HPDE6-E6E7 (cell line): ENCODE measurements at regions not wholly inside any gene's neighbourhood (a gene's known extent, or its start where the extent isn't known, plus 50 kb on each side); places are given as distances from the start of the nearest gene placed in this dataset.
"Not testable (repeated sequence)": the region's sequence is repeated elsewhere in the genome, so short reads cannot be mapped to it uniquely, and the experiment has no call there.

Experiments used
- DNase-seq: peaks from one replicate; pipeline ENCODE4 v3.0.0; 2011; ENCODE audit warnings: missing footprints; ENCODE audit errors: extremely low spot score

DNA sequence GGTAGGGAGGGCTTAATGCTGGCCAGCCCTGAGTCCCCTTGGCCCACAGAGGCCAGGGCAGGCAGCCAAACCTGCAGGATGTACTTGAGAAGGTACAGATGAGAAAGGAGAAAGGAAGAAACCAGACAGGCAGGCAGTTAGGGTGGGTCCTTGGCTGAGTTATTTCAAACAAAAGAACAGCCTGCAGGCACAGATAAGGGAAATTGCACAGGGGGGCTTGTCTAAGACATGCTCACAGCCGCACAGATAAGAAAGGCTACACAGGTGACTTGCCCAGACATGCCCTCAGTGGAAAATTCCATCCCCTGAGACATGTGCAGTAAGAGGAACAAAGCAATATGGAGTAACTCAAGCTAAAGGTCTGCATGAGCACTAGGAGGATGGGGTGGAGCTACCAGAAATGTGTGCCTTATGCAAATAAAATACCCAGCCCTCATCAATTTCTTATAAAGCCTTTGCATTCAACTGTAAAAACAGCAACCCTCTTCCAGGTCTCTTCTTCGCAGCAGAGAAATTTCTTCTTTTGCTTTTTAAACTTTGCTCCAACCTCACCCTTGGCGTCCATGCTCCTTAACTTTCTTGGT, 158.2 kb upstream of the RGS6 start:
- DNase-seq = no peak

DNA sequence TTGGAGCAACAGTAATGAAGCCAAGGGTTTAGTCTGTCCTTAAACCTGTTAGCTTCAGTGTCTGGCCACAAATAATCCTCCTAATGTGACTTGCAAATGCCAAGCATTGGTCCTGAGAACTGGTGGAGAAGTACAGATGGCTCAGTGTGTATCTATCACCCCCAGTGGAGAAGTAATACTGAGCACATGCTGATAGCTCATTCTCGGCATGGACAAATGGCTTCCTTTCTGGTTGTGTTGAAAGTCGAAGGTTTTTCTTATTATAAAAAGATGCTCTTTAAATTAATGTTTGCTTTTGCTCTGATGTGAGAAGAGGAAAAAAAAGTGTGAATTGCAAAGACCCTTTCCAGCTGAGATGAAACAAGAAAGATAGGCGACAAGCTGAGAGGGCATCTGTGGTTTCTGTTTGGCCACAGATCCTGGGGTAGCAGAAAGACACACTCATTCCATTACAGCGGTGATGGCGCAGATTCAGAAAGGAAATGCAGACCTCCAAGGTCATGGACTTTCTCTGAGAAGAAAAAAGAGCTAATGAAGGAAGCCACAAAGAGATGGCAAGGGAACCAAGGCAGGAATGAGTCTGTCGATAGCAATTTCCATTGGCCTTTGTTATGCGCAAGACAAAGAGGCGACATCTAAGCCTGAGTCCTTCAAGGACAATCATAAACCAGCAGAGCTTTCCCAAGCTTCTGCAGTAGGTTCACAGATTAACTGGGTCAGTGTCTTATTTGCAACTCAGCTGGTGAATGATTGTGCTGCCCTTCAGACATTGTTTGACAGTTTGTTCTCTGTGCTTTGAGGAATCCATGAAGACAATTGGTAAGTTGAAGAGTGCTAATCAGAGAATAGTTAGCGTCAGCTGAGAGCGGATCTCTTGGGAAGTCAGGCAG, 155.5 kb upstream of the RGS6 start:
- DNase-seq = no peak

DNA sequence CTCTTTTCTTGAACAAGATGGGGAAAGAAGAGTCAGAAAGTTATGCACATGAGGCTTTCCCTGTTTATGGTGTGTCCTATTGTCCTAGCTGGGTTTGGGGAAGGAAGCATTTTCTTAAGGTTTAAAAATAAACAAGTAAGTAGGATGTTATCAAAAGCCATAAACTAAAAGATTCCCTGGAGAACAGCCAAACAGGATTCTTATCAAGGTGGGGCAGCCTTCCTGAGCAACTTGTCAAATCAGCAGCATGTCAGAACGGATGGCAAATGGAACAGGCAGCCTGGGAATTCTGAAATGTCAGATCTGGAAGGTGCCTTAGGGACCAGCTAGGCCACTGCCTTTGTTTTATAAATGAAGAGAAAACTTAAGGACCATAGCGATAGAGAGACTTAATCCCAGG, 152.2 kb upstream of the RGS6 start:
- DNase-seq = no peak

DNA sequence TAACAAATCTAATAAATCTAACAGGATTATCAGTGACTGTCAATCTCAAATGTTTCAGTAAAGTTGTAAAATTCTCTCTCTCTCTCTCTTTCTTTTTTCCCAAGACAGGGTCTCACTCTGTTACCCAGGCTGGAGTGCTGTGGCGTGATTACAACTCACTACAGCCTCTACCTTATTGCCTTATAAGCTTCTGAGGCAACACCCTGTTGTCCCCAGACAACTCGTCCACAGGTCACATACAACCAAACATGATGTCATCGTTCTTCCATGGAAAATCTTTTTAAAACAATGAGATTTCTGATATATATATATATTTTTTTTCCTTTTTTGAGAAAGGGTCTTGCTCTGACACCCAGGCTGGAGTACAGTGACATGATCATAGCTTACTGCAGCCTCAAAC, 151.4 kb upstream of the RGS6 start:
- DNase-seq = no peak

DNA sequence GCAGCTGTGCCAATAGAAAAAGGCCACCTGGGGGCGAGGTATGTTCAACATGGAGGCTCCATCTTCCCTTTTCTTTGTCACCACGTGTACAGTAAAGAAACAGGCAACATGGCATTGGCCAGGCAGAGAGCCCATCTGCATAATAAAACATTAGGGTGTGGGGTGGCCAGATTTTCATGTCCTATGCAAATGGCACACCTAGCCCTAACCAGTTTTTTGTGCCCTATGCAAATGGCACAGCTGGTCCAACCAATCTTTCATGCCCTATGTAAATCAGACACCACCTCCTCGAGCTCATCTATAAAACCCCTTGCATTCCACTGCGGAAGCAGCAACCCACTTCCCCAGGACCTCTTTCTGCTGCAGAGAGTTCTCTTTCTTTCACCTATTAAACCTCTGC, 149.1 kb upstream of the RGS6 start:
- DNase-seq = no peak

DNA sequence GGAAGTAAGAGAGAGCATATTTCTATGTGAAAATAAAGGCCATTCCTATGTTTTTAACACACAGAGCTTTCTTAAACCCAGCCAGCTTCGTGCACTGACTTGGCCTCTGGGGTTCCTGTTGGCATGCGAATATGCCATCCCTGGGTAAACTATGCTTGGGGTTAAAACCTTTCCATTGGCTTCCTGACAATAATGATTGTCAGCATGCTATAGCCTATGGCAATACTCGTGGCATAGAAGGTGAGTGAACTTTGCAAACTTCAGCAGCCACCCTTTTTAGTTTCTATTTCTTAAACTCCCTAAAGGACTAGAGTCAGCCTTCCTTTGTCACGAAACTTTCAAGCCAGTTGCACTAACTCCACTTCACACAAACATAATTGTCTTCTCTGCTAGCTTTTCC, 148.4 kb upstream of the RGS6 start:
- no peak for DNase-seq

DNA sequence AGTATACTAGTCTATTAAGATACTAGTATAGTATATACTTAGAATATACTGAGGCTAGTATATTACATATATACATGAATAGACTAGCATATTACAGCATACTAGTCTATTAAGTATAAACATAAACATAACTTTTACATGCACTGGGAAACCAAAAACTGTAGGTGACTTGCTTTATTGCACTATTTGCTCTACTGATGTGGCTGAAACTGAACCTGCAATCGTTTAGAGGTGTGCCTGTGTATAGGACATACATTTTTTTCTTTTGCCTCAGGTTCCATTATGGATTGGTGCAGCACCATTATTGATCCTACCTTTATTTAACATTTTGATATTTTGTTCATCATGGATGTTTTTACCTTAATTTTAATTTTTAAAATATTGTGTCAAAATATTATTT, 143.2 kb upstream of the RGS6 start:
- DNase-seq = no peak

DNA sequence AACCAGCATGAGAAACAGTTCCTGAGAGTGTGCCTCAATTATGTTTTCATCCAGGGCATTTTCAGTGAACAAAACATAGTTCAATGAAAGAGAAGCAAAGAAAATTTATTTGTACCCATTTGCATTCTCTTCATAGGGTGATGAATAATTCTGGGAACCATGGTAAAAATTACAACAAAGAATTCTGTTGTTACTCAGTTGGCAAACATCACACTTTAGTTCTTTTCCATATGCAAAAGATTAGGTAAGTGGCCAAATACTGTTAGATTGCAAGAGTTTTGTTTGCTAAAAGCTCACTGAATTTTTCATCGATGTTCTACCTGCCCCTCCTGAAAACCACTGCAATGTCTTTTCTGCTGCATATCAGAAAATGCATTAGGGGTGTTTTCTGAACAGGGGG, 132.4 kb upstream of the RGS6 start:
- DNase-seq = no peak

DNA sequence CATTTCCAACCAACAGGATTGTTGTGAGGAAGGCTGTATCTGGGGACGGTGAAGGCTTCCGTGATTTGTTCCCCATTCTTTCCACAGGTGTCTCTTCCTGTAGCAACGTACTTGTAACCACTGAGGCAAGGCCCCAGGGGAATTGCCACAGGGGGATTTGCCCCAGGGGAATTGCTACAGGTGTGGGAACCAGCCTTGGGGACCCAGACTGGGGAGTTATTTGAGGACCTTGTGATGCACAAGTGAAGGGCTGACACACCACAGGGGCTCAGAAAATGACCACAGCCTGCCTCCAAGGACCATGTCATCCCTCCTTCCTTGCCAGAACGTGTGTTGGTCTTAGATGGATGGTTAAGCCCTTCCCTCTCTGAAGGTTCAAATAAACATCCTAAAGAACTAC, 131.4 kb upstream of the RGS6 start:
- DNase-seq = no peak

DNA sequence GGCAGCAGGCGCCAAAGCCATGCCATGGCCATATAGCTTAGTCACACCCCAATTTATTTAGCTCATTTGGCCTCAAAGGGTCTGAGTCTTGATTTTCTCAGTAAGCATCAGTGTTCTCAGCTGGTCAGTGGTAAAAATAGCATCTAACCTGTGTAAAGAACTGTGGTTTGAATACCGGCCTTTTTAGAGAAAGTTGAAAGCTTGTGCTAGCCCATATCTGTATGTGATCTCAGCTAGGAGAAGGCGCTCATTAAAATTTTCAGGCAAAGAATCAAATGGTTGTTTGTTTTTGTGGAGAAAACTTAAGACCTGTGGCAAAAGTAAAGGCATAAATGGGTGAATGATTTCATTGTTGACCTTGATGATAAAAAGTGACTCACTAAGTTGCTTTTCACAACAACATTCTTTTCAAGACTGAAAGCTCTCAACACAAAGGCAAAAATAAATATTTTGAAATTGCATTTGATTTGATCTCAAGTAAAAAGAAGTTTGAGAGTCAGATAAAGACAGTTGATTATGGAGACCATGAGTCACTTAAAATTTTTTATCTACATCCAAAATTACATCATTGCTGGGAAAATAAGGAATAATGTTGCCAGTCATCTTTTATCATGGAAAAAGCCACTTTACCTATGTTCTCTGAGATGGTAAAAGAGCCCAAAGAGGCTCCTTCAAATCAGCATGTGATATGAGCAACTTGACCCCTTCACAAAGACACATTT, 128.5 kb upstream of the RGS6 start:
- DNase-seq = no peak

DNA sequence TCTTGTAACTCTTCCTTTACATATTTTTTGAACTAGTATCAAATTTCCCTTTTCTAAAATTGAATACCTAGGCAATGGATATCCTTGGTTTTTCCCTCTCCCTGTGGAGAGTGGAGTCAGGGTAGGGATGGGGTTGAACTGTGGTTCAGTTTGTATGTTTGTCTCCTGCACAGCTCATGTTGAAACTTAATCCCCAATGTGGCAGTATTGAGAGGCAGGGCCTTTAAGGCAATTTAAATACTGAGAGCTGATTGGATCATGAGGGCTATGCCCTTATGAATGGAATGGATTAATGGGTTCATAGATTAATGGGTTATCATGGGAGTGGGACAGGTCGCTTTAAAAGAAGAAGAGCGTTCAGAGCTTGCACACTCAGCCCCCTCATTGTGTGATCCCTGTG, 127.2 kb upstream of the RGS6 start:
- no peak for DNase-seq

DNA sequence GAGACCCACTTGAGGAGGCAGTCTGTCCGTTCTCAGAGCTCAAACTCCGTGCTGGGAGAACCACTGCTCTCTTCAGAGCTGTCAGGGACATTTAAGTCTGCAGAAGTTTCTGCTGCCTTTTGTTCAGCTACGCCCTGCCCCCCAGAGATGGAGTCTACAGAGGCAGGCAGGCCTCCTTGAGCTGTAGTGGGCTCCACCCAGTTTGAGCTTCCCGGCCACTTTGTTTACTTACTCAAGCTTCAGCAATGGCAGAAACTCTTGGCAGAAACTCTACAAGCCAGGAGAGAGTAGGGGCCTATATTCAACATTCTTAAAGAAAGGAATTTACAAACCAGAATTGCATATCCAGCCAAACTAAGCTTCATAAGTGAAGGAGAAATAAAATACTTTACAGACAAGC, 125.2 kb upstream of the RGS6 start:
- DNase-seq = not testable (repeated sequence)

DNA sequence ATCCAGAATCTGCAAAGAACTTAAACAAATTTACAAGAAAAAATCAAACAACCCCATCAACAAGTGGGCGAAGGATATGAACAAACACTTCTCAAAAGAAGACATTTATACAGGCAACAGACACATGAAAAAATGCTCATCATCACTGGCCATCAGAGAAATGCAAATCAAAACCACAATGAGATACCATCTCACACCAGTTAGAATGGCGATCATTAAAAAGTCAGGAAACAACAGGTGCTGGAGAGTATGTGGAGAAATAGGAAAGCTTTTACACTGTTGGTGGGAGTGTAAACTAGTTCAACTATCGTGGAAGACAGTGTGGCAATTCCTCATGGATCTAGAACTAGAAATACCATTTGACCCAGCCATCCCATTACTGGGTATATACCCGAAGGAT, 121.4 kb upstream of the RGS6 start:
- not testable (repeated sequence) for DNase-seq

DNA sequence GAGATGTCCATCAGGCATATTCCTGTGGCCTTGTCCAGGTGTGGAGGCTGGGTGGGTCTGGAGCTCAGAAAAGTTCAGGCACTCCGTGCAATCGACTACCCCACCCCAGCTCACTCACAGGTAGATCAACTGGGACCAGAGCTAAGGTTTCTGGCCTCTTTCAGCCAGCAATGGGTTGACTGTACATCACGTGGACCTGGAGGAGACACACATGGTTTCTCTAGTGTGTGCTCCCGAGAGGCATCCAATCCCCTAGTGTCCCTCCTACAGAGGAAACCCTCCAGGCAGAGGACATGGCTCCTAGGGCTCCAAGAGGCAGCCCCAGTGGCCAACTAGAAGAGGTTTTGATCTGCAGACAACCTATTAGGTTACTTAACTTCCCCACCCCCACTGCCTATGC, 119.5 kb upstream of the RGS6 start:
- no peak for DNase-seq

DNA sequence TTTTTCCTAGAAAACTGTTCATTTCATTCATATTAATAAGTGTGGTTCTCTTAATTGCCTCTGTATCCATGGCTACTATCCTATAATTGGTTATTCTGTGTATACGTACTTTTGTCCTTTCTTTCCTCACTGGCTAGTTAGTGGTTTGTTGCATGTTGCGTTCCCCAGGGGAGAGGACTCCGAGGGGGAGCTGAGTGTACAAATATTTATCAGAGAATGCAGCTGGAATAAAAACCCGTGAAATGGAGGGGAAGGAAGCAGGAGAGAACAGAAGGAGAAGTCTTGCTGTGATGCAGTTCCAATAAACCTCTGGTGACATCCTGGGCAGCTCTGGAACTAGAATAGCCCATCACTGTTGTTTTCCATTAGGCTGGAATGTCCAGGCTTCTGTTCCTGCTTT, 117.1 kb upstream of the RGS6 start:
- no peak for DNase-seq

DNA sequence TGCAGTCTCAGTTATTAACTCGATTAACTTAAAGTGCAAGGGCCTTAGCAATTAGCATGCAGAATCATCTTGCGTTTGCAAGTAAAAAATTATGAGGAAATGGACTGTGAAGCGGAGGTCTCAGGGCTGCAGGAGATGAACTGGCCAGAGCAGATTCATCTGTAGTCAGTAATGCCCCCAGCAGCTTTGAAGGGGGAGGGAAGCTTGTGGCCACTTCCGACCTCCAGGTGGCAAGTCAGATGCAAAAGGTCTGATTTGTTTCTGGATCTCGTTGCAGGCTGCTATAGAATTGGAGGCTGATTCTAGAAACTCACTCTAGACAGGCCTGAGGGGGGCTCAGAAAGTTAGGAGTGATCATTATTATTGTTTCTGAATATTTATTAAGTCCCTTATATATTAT, 107.4 kb upstream of the RGS6 start:
- DNase-seq = no peak

DNA sequence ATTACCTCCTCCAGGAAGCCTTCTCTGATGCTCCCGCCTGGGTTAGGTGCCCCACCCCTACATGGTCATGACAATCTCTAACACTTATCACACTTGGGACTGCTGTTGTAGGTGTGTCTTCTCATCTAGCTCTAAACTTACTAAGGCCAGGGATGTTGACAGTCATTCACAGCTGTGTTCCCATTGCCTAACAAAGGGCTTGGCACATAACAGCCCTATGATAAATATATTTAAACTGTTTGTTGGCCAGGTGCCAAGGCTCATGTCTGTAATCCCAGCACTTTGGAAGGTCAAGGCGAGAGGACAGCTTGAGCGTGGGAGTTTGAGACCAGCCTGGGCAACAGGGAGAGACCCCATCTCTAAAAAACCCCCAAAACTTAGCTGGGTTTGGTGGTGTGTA, 98.8 kb upstream of the RGS6 start:
- no peak for DNase-seq

DNA sequence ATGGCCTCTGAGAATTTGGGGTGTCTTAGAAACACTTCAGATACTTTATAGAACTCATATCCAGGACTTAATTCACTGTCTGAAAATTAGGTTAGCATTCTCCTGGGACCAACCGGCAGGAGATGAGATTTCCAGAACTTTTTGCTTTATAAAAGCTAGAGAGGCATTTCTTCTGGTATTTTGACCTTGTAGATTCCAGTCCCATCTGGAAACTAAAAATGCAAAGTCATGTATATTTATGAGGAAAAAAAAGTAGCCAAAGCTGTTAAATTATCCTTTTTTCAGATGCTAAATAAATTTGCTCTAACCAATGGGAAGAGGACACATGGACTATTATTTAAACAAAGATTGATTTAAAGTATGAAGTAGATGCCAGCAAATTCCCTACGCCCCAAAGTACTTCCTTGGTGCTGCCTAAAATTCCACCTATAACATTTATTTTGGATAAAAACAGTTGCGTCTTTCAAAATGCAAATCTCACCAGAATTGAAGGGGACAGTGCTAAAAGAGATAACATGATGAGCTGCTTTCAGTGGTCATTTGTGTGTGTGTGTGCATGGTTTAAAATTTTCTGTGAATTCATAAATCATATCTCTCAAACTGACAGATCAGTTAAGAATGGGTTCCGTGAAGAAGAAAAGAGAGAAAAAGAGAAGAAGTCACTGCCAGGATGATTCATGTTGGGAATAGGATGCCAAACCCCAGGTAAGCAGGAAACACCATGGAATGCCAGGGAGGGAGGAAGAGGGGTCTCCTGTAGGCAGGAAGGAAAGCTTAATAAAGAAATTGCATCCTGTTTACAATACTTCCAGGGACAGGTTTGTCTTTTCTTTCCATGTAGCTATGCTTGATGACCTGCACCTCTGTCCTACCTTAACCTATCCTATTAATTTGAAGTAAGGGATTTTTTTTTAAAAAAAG, 97.7 kb upstream of the RGS6 start:
- no peak for DNase-seq

DNA sequence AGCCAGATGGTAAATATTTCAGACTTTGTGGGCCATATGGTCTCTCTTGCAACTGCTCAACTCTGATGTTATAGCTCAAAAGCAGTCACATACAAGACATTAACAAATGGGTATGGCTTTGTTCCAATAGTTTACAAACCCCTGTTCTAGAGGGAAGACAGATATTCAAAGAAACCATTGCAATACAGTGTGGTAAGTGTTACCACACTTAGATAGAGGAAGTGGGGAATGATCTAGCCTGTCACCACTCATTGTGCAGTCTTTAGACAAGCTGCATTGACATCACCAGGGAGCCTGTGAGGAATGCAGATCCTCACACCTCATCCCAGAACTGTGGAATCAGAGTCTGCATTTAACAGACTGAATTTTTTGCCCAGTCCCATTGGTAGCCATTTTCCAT, 80.0 kb upstream of the RGS6 start:
- DNase-seq = no peak

DNA sequence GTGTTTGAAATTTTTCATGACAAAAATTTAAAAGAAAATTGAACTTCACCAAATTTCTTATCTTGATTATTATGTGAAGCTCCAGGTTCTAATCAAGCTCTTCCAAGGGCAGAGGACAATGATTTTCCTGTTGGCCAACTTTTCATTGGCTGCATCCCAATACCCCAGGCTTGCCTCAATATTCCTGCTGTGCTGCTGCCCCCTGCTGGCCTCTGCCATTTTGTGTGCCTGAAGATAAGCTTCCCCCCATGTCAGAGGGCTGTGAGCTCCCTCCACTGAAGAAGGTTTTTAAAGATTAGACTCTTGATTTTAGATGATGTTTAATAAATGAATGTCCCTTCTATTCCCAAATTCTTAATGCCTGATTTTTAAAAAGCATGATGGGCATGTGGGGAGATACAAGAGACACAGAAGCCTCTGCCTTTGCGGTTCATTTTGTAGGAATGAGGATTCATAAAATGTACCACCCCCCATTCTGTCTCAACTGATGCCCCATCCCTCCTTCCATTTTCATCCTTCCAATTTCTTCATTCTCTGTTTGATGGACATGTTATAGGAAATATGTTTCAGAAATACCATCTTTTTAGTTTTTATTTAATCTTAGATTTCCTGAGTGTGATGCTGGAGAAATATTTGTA, 76.7 kb upstream of the RGS6 start:
- DNase-seq = peak; percentile 61

DNA sequence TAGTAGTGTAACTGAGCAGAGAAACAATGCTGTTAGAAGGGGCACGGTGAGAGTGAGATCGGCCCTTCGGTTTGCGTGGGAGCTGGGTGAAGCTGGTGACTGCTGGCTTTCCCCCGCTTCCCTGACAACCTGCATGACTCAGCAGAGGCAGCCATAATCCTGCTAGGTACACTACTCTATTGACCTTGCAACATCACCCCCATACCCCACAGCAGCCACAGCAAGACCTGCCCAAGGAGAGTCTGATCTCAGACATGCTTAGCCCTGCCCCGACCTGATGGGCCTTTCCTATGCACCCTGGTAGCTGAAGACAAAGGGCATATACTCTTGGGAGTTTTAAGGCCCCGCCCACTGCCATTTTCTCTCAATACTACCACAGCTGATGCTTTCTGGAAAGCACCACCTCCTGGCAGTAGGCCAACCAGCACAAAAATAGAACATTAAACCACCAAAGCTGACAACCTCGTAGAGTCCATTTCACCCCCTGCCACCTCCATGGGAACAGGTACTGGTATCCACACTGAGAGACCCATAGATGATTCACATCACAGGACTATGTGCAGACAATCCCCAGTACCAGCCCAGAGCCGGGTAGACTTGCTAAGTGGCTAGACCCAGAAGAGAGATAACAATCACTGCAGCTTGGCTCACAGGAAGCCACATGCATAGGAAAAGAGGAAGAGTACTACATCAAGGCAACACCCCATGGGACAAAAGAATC, 75.9 kb upstream of the RGS6 start:
- DNase-seq = no peak
